Rectal smooth muscle tissue (tissue), 1 donor: ENCODE measurements at regions not wholly inside any gene's neighbourhood (a gene's known extent, or its start where the extent isn't known, plus 50 kb on each side); places are given as distances from the start of the nearest gene placed in this dataset.

Experiments
- H3K27ac ChIP-seq: one replicate; pipeline ENCODE4 v1.7.0; 2013; ENCODE audit warnings: low read depth, low read length, inconsistent platforms
- H3K27me3 ChIP-seq: one replicate; pipeline ENCODE4 v1.7.0; 2013; ENCODE audit warnings: low read length; ENCODE audit not compliant: control insufficient read depth, insufficient read depth
- H3K36me3 ChIP-seq: one replicate; pipeline ENCODE4 v1.7.0; 2013; ENCODE audit warnings: low read length; ENCODE audit not compliant: control insufficient read depth, insufficient read depth
- H3K4me1 ChIP-seq: one replicate; pipeline ENCODE4 v1.7.0; 2013; ENCODE audit warnings: low read length; ENCODE audit not compliant: control insufficient read depth, insufficient read depth
- H3K4me3 ChIP-seq: one replicate; pipeline ENCODE4 v1.7.0; 2013; ENCODE audit warnings: low read length
- H3K9ac ChIP-seq: one replicate; pipeline ENCODE4 v1.7.0; 2013; ENCODE audit warnings: low read length

DNA sequence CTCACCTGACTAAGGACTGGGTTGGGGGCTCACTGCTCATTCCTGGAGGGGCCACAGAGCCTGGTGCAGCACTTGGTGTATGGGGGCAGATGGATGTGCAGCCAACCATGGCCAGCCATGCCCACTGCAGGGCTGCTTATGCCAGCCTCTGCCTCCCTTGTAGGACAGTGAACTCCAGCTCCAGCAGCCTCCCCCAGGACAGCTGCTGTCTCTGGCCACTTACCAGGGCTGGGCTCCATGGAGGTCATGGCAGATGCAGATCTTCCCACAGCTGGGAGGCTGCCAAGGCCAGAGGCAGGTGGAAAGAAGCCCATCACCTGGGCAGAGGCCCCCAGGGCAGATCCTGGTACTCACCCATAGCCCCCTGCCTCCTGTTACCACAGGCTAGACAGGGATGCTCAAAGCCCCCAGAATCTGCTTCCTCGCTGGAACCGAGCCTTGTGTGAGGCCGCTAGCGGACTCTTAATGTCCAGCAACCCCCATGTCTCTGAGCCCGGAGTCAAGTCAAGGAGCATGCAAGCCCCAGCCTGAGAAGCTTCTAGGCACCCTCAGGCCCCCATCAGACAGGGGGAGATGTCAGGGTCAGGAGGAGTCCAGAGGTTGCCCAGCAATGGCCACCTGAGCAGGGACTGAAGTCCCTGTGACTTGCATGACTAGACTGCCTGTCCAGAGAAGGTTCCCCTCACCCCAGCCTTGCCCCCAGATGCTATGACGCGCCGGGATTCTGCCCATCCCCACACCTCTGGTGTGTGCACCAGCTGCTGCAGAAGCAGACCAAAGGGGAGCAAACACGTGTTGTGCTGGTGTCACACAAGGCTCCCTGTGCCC lies 123.6 kb downstream of the TWIST2 start:
- no peaks in the 10 kb centered on the region for H3K27me3 ChIP-seq
- no peak overlapping the region for H3K27ac ChIP-seq
- peaks cover 5% of the 10 kb centered on the region for H3K4me1 ChIP-seq
- H3K9ac ChIP-seq: no peak overlapping the region
- no peak overlapping the region for H3K4me3 ChIP-seq
- H3K36me3 ChIP-seq: no peaks in the 10 kb centered on the region

- Histone ChIP-seq H3K9ac (no peak overlapping the region), H3K27me3 (no peaks in the 10 kb centered on the region), H3K4me3 (no peak overlapping the region), H3K27ac (no peak overlapping the region), H3K36me3 (no peaks in the 10 kb centered on the region), H3K4me1 (peaks cover 5% of the 10 kb centered on the region)
Measured at GRCh38 chr2:238972146-238972445, 124.2 kb downstream of the TWIST2 start.

GRCh38 chr2:238973038-238973739 lies 125.3 kb downstream of the TWIST2 start:
- no peak overlapping the region for H3K27ac ChIP-seq
- H3K9ac ChIP-seq: no peak overlapping the region
- H3K27me3 ChIP-seq: no peaks in the 10 kb centered on the region
- no peak overlapping the region for H3K4me3 ChIP-seq
- H3K36me3 ChIP-seq: no peaks in the 10 kb centered on the region
- H3K4me1 ChIP-seq: peaks cover 5% of the 10 kb centered on the region

DNA sequence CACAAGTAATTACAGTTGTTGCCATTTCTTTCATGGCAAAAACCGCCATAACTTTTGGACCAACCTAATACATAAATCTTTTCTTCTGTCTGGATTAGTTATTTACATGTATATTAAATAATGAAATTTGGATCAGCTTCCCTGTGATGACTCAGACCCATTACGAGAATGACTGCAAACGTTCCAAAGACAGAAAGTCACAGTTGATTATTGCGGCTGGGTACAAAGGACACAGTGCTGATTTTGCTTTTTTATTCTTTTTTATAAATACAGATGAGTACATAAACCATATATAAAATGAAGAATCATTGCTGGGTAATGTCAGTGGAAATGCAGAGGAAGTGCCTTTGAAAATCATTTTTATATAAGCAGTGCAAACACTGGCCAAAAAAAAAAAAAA lies 126.2 kb downstream of the TWIST2 start:
- Histone ChIP-seq H3K27me3 (no peaks in the 10 kb centered on the region), H3K27ac (no peak overlapping the region)

GRCh38 chr2:238974501-238975166 lies 126.7 kb downstream of the TWIST2 start:
- H3K4me1 ChIP-seq: peaks cover 5% of the 10 kb centered on the region
- no peak overlapping the region for H3K4me3 ChIP-seq
- no peaks in the 10 kb centered on the region for H3K36me3 ChIP-seq
- peak overlapping the region; percentile 48 for H3K27ac ChIP-seq
- no peaks in the 10 kb centered on the region for H3K27me3 ChIP-seq
- H3K9ac ChIP-seq: no peak overlapping the region

More for the DNA sequence above, 126.2 kb downstream of the TWIST2 start:
- H3K9ac ChIP-seq: no peak overlapping the region
- H3K4me3 ChIP-seq: no peak overlapping the region
- H3K4me1 ChIP-seq: peaks cover 5% of the 10 kb centered on the region
- H3K36me3 ChIP-seq: no peaks in the 10 kb centered on the region

DNA sequence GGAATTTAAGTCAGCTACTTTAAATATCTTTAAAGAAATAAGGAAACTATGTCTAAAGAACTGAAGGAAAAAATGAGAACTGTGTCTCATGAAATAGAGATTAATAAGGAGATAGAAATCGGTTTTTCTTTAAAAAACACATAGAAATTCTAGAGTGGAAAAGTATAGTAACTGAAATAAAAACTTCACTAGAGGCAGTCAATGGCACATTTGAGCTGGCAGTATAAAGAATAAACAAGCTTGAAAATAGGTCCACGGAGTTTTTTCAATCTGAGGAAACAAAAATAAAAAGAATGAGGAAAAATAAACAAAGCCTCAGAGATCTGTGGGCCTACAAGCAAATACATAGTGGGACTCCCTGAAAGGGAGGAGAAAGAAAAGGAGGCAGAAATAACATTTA lies 127.5 kb downstream of the TWIST2 start:
- Histone ChIP-seq H3K4me1 (peaks cover 5% of the 10 kb centered on the region), H3K9ac (no peak overlapping the region), H3K4me3 (no peak overlapping the region), H3K27ac (no peak overlapping the region), H3K27me3 (no peaks in the 10 kb centered on the region), H3K36me3 (no peaks in the 10 kb centered on the region)

DNA sequence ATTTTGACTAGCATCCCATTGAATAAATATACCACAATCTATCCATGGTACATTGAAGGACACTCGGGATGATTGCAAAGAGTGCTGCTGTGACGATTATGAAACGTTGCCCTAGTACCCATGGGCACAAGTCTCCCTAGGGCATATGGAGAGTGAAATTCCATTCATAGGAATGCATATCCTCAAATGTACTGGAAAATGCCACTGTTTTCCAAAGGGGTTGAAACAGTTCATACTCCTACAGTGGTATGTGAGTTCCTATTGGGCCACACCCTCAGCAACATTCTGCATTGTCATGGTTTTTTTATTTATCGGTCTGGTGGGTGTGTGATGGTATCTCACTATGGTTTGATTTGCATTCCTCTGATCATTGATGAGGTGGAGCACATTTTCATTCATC lies 130.6 kb downstream of the TWIST2 start:
- H3K27me3 ChIP-seq: no peaks in the 10 kb centered on the region

DNA sequence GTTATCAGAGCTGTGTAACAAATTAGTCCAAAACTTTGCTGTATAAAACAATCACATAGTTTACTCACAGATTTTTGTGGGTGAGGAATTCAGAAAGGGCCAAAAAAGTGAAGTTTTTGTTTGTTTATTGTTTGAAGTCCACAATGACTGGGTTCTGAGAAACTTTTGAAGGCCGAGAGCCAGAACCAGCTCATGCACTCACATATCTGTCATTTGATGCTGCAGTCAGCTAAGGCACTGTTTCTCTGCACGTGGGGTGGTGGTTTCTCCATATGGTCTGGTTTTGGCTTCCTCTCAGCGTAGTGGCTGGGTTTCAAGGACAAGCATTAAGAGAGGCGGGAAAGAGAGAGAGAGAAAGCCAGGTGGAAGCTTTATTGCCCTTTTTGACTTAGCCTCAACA lies 131.8 kb downstream of the TWIST2 start:
- Histone ChIP-seq H3K36me3 (no peaks in the 10 kb centered on the region), H3K27me3 (no peaks in the 10 kb centered on the region), H3K4me1 (peaks cover 3% of the 10 kb centered on the region), H3K27ac (no peak overlapping the region), H3K4me3 (no peak overlapping the region), H3K9ac (no peak overlapping the region)

More for the DNA sequence above, 130.6 kb downstream of the TWIST2 start:
- Histone ChIP-seq H3K36me3 (no peaks in the 10 kb centered on the region), H3K4me1 (peaks cover 5% of the 10 kb centered on the region), H3K27ac (no peak overlapping the region), H3K9ac (no peak overlapping the region), H3K4me3 (no peak overlapping the region)

DNA sequence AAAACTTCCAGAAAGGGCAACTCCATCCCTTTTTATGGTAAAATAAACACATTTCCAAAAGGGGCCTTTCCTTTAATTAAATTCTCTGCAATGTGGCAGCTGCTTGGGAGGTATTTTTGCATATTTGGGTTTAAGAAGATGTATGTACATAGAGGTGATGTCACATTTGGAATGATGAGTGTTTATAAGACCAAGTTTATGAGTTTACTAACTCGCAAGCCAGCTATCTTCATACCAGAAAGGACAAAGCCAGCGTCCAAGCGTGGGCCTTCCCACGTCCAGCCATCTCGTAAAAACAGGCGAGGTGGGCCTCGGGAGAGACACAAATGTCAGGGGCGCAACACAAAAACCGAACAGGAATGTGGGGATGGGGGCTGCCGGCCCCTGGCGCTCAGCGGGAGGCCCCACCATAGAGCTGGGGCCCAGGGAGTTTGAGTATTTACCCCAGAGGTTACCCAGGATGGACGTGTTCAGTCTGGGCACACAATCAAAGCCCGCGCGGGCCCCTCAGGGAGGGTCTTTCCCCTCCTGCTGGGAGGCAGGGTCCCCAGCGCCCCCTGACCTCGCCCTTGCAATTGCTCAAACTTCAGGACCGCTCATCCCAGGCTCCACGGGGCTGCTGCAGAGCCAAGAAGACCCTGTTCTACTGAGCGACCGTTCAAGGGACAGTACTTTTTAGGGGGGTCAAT lies 137.3 kb downstream of the TWIST2 start:
- Histone ChIP-seq H3K36me3 (no peaks in the 10 kb centered on the region), H3K27me3 (no peaks in the 10 kb centered on the region), H3K9ac (no peak overlapping the region), H3K4me3 (no peak overlapping the region), H3K4me1 (no peaks in the 10 kb centered on the region), H3K27ac (no peak overlapping the region)

GRCh38 chr2:238985931-238986446 lies 138.1 kb downstream of the TWIST2 start:
- no peaks in the 10 kb centered on the region for H3K27me3 ChIP-seq
- no peak overlapping the region for H3K9ac ChIP-seq
- H3K4me1 ChIP-seq: no peaks in the 10 kb centered on the region
- H3K27ac ChIP-seq: no peak overlapping the region
- no peak overlapping the region for H3K4me3 ChIP-seq
- H3K36me3 ChIP-seq: no peaks in the 10 kb centered on the region

GRCh38 chr2:238986491-238987351 lies 138.8 kb downstream of the TWIST2 start:
- no peaks in the 10 kb centered on the region for H3K27me3 ChIP-seq
- no peaks in the 10 kb centered on the region for H3K4me1 ChIP-seq
- H3K27ac ChIP-seq: no peak overlapping the region
- H3K36me3 ChIP-seq: no peaks in the 10 kb centered on the region
- no peak overlapping the region for H3K9ac ChIP-seq
- H3K4me3 ChIP-seq: no peak overlapping the region
